Inflammatory macrophage treated with lipopolysaccharide for 1 hour (primary cell): ENCODE measurements at regions not wholly inside any gene's neighbourhood (a gene's known extent, or its start where the extent isn't known, plus 50 kb on each side); places are given as distances from the start of the nearest gene placed in this dataset.
"Not testable (repeated sequence)": the region's sequence is repeated elsewhere in the genome, so short reads cannot be mapped to it uniquely, and the experiment has no call there.

ENCODE experiments used
- DNase-seq, 2 donors: peaks; one replicate each; pipeline ENCODE4 v3.0.0-alpha.2; 2020 to 2022

- no peak for DNase-seq
These were observed 635.7 kb upstream of the FLRT2 start for GRCh38 chr14:84894254-84894653.

- no peak for DNase-seq
These were observed 607.6 kb upstream of the FLRT2 start for GRCh38 chr14:84922370-84922769.

GRCh38 chr14:84926656-84927055 lies 603.3 kb upstream of the FLRT2 start:
- no peak for DNase-seq

GRCh38 chr14:84927096-84927827 lies 602.7 kb upstream of the FLRT2 start:
- DNase-seq, result no peak

- no peak for DNase-seq
These were observed 600.9 kb upstream of the FLRT2 start for GRCh38 chr14:84929086-84929485.

GRCh38 chr14:84929834-84930233 lies 600.1 kb upstream of the FLRT2 start:
- DNase-seq, result no peak

GRCh38 chr14:84937016-84937415 lies 592.9 kb upstream of the FLRT2 start:
- no peak for DNase-seq

- DNase-seq, result no peak
These were observed 592.5 kb upstream of the FLRT2 start for GRCh38 chr14:84937449-84937848.

- not testable (repeated sequence) for DNase-seq
These were observed 585.0 kb upstream of the FLRT2 start for GRCh38 chr14:84944901-84945300.

GRCh38 chr14:84959851-84960520 lies 570.0 kb upstream of the FLRT2 start:
- DNase-seq, result no peak

- DNase-seq, result no peak
These were observed 568.3 kb upstream of the FLRT2 start for GRCh38 chr14:84961637-84962036.

GRCh38 chr14:84963518-84963917 lies 566.4 kb upstream of the FLRT2 start:
- DNase-seq, result no peak

GRCh38 chr14:84965279-84965678 lies 564.7 kb upstream of the FLRT2 start:
- DNase-seq, result no peak

- DNase-seq, result no peak
These were observed 560.4 kb upstream of the FLRT2 start for GRCh38 chr14:84969501-84969900.

GRCh38 chr14:84975241-84975902 lies 554.6 kb upstream of the FLRT2 start:
- DNase-seq, result no peak

- DNase-seq, result no peak
These were observed 553.1 kb upstream of the FLRT2 start for GRCh38 chr14:84976805-84977204.

GRCh38 chr14:84987042-84987441 lies 542.9 kb upstream of the FLRT2 start:
- no peak for DNase-seq

- DNase-seq, result no peak
These were observed 541.6 kb upstream of the FLRT2 start for GRCh38 chr14:84988357-84988756.

- no peak for DNase-seq
These were observed 538.9 kb upstream of the FLRT2 start for GRCh38 chr14:84991021-84991420.

GRCh38 chr14:84998216-84998615 lies 531.7 kb upstream of the FLRT2 start:
- DNase-seq, result no peak

- no peak for DNase-seq
These were observed 527.1 kb upstream of the FLRT2 start for GRCh38 chr14:85002846-85003245.

GRCh38 chr14:85003805-85004204 lies 526.1 kb upstream of the FLRT2 start:
- no peak for DNase-seq

GRCh38 chr14:85009506-85009905 lies 520.4 kb upstream of the FLRT2 start:
- no peak for DNase-seq

- DNase-seq, result no peak
These were observed 519.8 kb upstream of the FLRT2 start for GRCh38 chr14:85010186-85010585.
